ENCODE measurements at regions not wholly inside any gene's neighbourhood (a gene's known extent, or its start where the extent isn't known, plus 50 kb on each side); places are given as distances from the start of the nearest gene placed in this dataset.

DNA sequence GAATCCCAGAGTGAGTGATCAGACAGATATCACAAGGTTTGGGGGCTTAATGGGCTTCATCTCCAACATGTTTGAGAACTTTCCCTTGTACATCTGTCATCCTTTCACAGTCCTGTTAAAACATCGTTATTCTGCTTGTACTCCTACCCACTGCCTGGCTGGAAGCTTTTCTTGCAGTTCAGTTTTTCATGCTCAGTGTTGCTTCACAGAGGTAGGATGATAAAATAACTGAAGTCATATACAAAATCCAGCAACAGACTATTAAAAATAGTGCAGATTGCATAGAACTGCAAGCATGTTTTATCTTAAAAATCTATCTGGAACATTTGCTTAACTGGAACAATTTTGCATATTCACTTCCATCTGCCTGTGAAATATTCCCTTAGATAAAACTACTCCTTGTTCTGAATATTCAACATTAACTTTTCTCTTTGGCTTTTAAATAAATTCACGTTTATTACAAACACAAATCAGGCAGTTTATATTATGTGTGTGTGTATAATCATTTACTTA lies 579.6 kb upstream of the IGFBP7 start:
- no peaks in the 10 kb centered on the region for H3K27me3 Mint-ChIP-seq
- H3K4me3 ChIP-seq (ENCODE audit: low read length) = no peak overlapping the region
- intact Hi-C loops (cut with DNase I, micrococcal nuclease) = no loop called here
- H3K4me3 Mint-ChIP-seq = no peak overlapping the region
- no peaks in the 10 kb centered on the region for H3K36me3 ChIP-seq (ENCODE audit: insufficient read depth, low read length)
- H3K9me3 ChIP-seq (ENCODE audit: control insufficient read depth in 1 of 2, insufficient read depth in 1 of 2, low read length in 2 of 2) = peaks cover 0 to 7% of the 10 kb centered on the region in 2 experiments
- POLR2A ChIA-PET = no interaction called here
- H3K36me3 Mint-ChIP-seq (ENCODE audit: low read depth) = no peaks in the 10 kb centered on the region
- CTCF ChIA-PET = no interaction called here
- H3K27ac Mint-ChIP-seq = no peak overlapping the region
- H3K9me3 Mint-ChIP-seq = no peaks in the 10 kb centered on the region
- no peak for TF ChIP-seq CTCF (IDR thresholded peaks at IDR 0.05)
- no peaks in the 10 kb centered on the region for H3K4me1 Mint-ChIP-seq (ENCODE audit: low read depth)
- ATAC-seq (ENCODE audit: poor library complexity) = no peak
- H3K27ac ChIP-seq (ENCODE audit: low read depth in 1 of 2, low read length in 2 of 2) = no peak overlapping the region
- no peaks in the 10 kb centered on the region for H3K4me1 ChIP-seq (ENCODE audit: insufficient read depth, low read length)
- no peak for DNase-seq
- H3K27me3 ChIP-seq (ENCODE audit: control insufficient read depth in 1 of 2, insufficient read depth in 2 of 2, low read length in 2 of 2) = no peaks in the 10 kb centered on the region

DNA sequence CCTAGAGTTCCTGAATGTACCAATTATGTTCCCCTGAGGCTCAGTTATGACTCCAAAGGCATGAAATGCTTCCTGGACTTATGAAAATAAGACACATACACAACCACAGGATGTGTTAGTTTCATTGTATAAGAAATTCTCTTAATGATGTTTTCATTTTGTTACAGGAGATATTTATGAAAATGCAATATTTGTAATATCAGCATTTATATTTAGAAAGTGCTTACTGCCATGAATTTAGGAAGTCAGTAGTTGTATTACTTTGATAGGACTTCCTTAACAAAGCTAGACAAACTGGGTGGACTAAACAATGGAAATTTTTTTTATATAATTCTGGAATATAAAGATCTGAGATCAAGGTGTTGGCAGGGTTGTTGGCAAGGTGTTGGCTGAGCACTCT lies 572.1 kb upstream of the IGFBP7 start:
- no peak overlapping the region for H3K4me3 Mint-ChIP-seq
- H3K27ac ChIP-seq (ENCODE audit: low read depth in 1 of 2, low read length in 2 of 2) = no peak overlapping the region
- no peaks in the 10 kb centered on the region for H3K36me3 ChIP-seq (ENCODE audit: insufficient read depth, low read length)
- H3K4me1 ChIP-seq (ENCODE audit: insufficient read depth, low read length) = no peaks in the 10 kb centered on the region
- CTCF ChIA-PET = no interaction called here
- H3K36me3 Mint-ChIP-seq (ENCODE audit: low read depth) = no peaks in the 10 kb centered on the region
- ATAC-seq (ENCODE audit: poor library complexity) = no peak
- H3K27ac Mint-ChIP-seq = no peak overlapping the region
- H3K27me3 Mint-ChIP-seq = no peaks in the 10 kb centered on the region
- no peak for DNase-seq
- POLR2A ChIA-PET = no interaction called here
- TF ChIP-seq CTCF (IDR thresholded peaks at IDR 0.05) = no peak
- H3K27me3 ChIP-seq (ENCODE audit: control insufficient read depth in 1 of 2, insufficient read depth in 2 of 2, low read length in 2 of 2) = no peaks in the 10 kb centered on the region
- no peaks in the 10 kb centered on the region for H3K4me1 Mint-ChIP-seq (ENCODE audit: low read depth)
- H3K4me3 ChIP-seq (ENCODE audit: low read length) = no peak overlapping the region
- peaks cover 0 to 4% of the 10 kb centered on the region in 2 experiments for H3K9me3 ChIP-seq (ENCODE audit: control insufficient read depth in 1 of 2, insufficient read depth in 1 of 2, low read length in 2 of 2)
- intact Hi-C loops (cut with DNase I, micrococcal nuclease) = no loop called here
- H3K9me3 Mint-ChIP-seq = peaks cover under 1% of the 10 kb centered on the region

GRCh38 chr4:57679969-57680368 lies 569.8 kb upstream of the IGFBP7 start:
- no peak overlapping the region for H3K27ac Mint-ChIP-seq
- intact Hi-C loops (cut with DNase I, micrococcal nuclease) = no loop called here
- TF ChIP-seq CTCF (IDR thresholded peaks at IDR 0.05) = no peak
- POLR2A ChIA-PET = no interaction called here
- H3K27me3 Mint-ChIP-seq = no peaks in the 10 kb centered on the region
- H3K4me3 Mint-ChIP-seq = no peak overlapping the region
- H3K27ac ChIP-seq (ENCODE audit: low read depth in 1 of 2, low read length in 2 of 2) = no peak overlapping the region
- H3K4me1 ChIP-seq (ENCODE audit: insufficient read depth, low read length) = no peaks in the 10 kb centered on the region
- H3K4me1 Mint-ChIP-seq (ENCODE audit: low read depth) = no peaks in the 10 kb centered on the region
- H3K9me3 ChIP-seq (ENCODE audit: control insufficient read depth in 1 of 2, insufficient read depth in 1 of 2, low read length in 2 of 2) = peaks cover 0 to 4% of the 10 kb centered on the region in 2 experiments
- DNase-seq (no peak), ATAC-seq (ENCODE audit: poor library complexity) (no peak)
- no peaks in the 10 kb centered on the region for H3K27me3 ChIP-seq (ENCODE audit: control insufficient read depth in 1 of 2, insufficient read depth in 2 of 2, low read length in 2 of 2)
- H3K36me3 ChIP-seq (ENCODE audit: insufficient read depth, low read length) = no peaks in the 10 kb centered on the region
- CTCF ChIA-PET = no interaction called here
- no peak overlapping the region for H3K4me3 ChIP-seq (ENCODE audit: low read length)
- H3K36me3 Mint-ChIP-seq (ENCODE audit: low read depth) = no peaks in the 10 kb centered on the region
- H3K9me3 Mint-ChIP-seq = peaks cover 4% of the 10 kb centered on the region

Measured in CD4-positive, alpha-beta T cell (primary cell).